ENCODE measurements at regions not wholly inside any gene's neighbourhood (a gene's known extent, or its start where the extent isn't known, plus 50 kb on each side); places are given as distances from the start of the nearest gene placed in this dataset.
"Not testable (repeated sequence)": the region's sequence is repeated elsewhere in the genome, so short reads cannot be mapped to it uniquely, and the experiment has no call there.

DNA sequence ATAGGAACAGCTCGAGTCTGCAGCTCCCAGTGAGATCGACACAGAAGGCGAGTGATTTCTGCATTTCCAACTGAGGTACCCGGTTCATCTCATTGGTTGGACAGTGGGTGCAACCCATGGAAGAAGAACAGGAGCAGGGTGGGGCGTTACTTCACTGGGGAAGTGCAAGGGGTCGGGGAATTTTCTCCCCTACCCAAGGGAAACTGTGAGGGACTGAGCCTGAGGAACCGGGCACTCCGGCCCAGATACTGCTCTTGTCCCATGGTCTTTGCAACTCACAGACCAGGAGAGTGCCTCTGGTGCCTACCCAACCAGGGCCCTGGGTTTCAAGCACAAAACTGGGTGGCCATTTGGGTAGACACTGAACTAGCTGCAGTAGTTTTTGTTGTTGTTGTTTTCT is 307.1 kb downstream of the AMY1C start:
- no peaks in the 10 kb centered on the region for H3K36me3 ChIP-seq (ENCODE audit: insufficient read depth, low read length)
- H4K20me1 ChIP-seq (ENCODE audit: insufficient read depth, low read length), result no peaks in the 10 kb centered on the region
- no peaks in the 10 kb centered on the region for H3K9me3 ChIP-seq (ENCODE audit: insufficient read depth, low read length, severe bottlenecking)
- no peaks in the 10 kb centered on the region for H3K27me3 ChIP-seq (ENCODE audit: insufficient read depth, low read length, poor library complexity)
- no peak overlapping the region for H3K4me3 ChIP-seq (ENCODE audit: low read depth in 1 of 2, low read length in 2 of 2)
- H3K27ac ChIP-seq (ENCODE audit: low read length), result no peak overlapping the region
- H2AFZ ChIP-seq (ENCODE audit: low read depth, low read length), result no peak overlapping the region
- H3K4me2 ChIP-seq (ENCODE audit: insufficient read depth, low read length), result no peak overlapping the region
- H3K9ac ChIP-seq (ENCODE audit: low read depth, low read length), result no peak overlapping the region
- no peaks in the 10 kb centered on the region for H3K4me1 ChIP-seq (ENCODE audit: insufficient read depth, low read length)
- DNase-seq (no peak), ATAC-seq (ENCODE audit: insufficient read depth, low read depth) (no peak)
- no peaks in the 10 kb centered on the region for H3K79me2 ChIP-seq (ENCODE audit: insufficient read depth, low read length)
- no peak for TF ChIP-seq EZH2 (IDR thresholded peaks at IDR 0.05; ENCODE audit: borderline replicate concordance, low read depth, low read length, severe bottlenecking)
- TF ChIP-seq, protein P1, sequence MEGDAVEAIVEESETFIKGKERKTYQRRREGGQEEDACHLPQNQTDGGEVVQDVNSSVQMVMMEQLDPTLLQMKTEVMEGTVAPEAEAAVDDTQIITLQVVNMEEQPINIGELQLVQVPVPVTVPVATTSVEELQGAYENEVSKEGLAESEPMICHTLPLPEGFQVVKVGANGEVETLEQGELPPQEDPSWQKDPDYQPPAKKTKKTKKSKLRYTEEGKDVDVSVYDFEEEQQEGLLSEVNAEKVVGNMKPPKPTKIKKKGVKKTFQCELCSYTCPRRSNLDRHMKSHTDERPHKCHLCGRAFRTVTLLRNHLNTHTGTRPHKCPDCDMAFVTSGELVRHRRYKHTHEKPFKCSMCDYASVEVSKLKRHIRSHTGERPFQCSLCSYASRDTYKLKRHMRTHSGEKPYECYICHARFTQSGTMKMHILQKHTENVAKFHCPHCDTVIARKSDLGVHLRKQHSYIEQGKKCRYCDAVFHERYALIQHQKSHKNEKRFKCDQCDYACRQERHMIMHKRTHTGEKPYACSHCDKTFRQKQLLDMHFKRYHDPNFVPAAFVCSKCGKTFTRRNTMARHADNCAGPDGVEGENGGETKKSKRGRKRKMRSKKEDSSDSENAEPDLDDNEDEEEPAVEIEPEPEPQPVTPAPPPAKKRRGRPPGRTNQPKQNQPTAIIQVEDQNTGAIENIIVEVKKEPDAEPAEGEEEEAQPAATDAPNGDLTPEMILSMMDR (IDR thresholded peaks at IDR 0.05; ENCODE audit: borderline replicate concordance, extremely low read depth, low read length, poor library complexity, severe bottlenecking), result no peak

DNA sequence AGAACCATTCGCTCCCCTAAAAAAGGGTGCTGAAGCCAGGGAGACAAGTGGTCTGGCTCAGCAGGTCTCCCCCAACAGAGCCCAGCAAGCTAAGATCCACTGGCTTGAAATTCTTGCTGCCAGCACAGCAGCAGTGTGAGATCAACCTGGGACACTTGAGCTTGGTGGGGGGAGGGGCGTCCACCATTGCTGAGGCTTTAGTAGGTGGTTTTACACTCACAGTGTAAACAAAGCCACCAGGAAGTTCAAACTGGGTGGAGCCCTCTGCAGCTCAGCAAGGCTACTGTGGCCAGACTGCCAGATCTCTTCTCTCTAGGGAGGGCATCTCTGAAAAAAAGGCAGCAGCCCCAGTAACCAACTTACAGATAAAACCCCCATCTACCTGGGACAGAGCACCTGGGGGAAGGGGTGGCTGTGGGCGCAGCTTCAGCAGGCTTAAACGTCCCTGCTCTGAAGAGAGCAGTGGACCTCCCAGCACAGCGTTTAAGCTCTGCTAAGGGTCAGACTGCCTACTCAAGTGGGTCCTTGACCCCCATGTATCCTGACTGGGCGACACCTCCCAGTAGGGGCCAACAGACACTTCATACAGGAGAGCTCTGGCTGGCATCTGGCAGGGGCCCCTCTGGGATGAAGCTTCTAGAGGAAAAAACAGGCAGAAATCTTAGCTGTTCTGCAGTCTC is 307.7 kb downstream of the AMY1C start:
- not testable (repeated sequence) for H3K36me3 ChIP-seq (ENCODE audit: insufficient read depth, low read length); H3K27ac ChIP-seq (ENCODE audit: low read length); H3K4me1 ChIP-seq (ENCODE audit: insufficient read depth, low read length); H3K4me2 ChIP-seq (ENCODE audit: insufficient read depth, low read length); H3K27me3 ChIP-seq (ENCODE audit: insufficient read depth, low read length, poor library complexity); H3K9me3 ChIP-seq (ENCODE audit: insufficient read depth, low read length, severe bottlenecking); H3K4me3 ChIP-seq (ENCODE audit: low read depth in 1 of 2, low read length in 2 of 2); H2AFZ ChIP-seq (ENCODE audit: low read depth, low read length); H4K20me1 ChIP-seq (ENCODE audit: insufficient read depth, low read length); DNase-seq; ATAC-seq (ENCODE audit: insufficient read depth, low read depth); H3K9ac ChIP-seq (ENCODE audit: low read depth, low read length); H3K79me2 ChIP-seq (ENCODE audit: insufficient read depth, low read length)

DNA sequence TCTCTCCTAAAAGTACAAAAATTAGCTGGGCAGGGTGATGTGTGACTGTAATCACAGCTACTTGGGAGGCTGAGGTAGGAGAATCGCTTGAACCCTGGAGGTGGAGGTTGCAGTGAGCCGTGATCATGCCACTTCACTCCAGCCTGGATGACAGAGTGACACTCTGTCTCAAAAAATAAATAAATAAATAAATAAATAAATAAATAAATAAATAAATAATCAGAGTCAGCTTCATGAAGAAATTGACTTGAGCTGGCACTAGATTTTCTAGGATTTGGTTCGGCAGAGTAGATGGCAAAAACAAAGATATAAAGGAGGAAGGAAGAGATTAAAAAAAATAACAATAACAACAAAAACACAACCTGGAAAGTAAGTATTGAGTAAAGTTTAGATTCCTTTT is 311.9 kb downstream of the AMY1C start:
- H3K9ac ChIP-seq (ENCODE audit: low read depth, low read length); H3K4me2 ChIP-seq (ENCODE audit: insufficient read depth, low read length); H3K9me3 ChIP-seq (ENCODE audit: insufficient read depth, low read length, severe bottlenecking): not testable (repeated sequence)

DNA sequence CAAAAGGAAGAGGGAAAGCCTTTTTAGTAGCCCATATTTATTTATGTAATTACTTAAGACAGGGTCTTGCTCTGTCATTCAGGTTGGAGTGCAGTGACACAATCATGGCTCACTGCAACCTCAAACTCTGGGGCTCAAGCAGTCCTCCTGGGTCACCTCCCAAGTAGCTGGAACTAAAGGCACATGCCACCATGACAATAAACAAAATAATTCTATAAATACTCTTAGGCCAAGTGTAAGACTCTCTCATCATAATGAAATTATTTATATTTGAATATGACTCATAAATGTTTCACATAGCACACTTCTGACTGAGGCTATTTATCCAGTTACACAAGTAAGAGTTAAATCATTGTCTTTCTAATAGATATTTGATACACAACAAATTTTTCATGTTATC is 314.7 kb downstream of the AMY1C start:
- DNase-seq (no peak), ATAC-seq (ENCODE audit: insufficient read depth, low read depth) (no peak)
- Histone ChIP-seq H2AFZ (ENCODE audit: low read depth, low read length) (no peak overlapping the region), H3K4me2 (ENCODE audit: insufficient read depth, low read length) (no peak overlapping the region), H3K9me3 (ENCODE audit: insufficient read depth, low read length, severe bottlenecking) (no peaks in the 10 kb centered on the region), H3K4me1 (ENCODE audit: insufficient read depth, low read length) (no peaks in the 10 kb centered on the region), H3K36me3 (ENCODE audit: insufficient read depth, low read length) (no peaks in the 10 kb centered on the region), H3K9ac (ENCODE audit: low read depth, low read length) (no peak overlapping the region), H3K27me3 (ENCODE audit: insufficient read depth, low read length, poor library complexity) (no peaks in the 10 kb centered on the region), H3K79me2 (ENCODE audit: insufficient read depth, low read length) (no peaks in the 10 kb centered on the region), H3K4me3 (ENCODE audit: low read depth in 1 of 2, low read length in 2 of 2) (no peak overlapping the region), H4K20me1 (ENCODE audit: insufficient read depth, low read length) (no peaks in the 10 kb centered on the region), H3K27ac (ENCODE audit: low read length) (no peak overlapping the region)
- TF ChIP-seq, protein P1 (IDR thresholded peaks at IDR 0.05; ENCODE audit: borderline replicate concordance, extremely low read depth, low read length, poor library complexity, severe bottlenecking), result no peak
- TF ChIP-seq EZH2 (IDR thresholded peaks at IDR 0.05; ENCODE audit: borderline replicate concordance, low read depth, low read length, severe bottlenecking), result no peak

More for the DNA sequence above, 311.9 kb downstream of the AMY1C start:
- DNase-seq; H3K4me3 ChIP-seq (ENCODE audit: low read depth in 1 of 2, low read length in 2 of 2); H2AFZ ChIP-seq (ENCODE audit: low read depth, low read length); H3K27ac ChIP-seq (ENCODE audit: low read length); ATAC-seq (ENCODE audit: insufficient read depth, low read depth); H4K20me1 ChIP-seq (ENCODE audit: insufficient read depth, low read length); H3K27me3 ChIP-seq (ENCODE audit: insufficient read depth, low read length, poor library complexity); H3K36me3 ChIP-seq (ENCODE audit: insufficient read depth, low read length); H3K4me1 ChIP-seq (ENCODE audit: insufficient read depth, low read length); H3K79me2 ChIP-seq (ENCODE audit: insufficient read depth, low read length): not testable (repeated sequence)
